OCI-LY1 (cell line): ENCODE measurements at regions not wholly inside any gene's neighbourhood (a gene's known extent, or its start where the extent isn't known, plus 50 kb on each side); places are given as distances from the start of the nearest gene placed in this dataset.
"Not testable (repeated sequence)": the region's sequence is repeated elsewhere in the genome, so short reads cannot be mapped to it uniquely, and the experiment has no call there.

ENCODE experiments used
- H2AFZ ChIP-seq: fragments of 200-600 bp; sonication (generic), shearing (Covaris generic); 2 replicates; pipeline ENCODE4 v1.6.0; 2014; ENCODE audit warnings: antibody characterized with exemption, mild to moderate bottlenecking, low read length
- H3F3A ChIP-seq: fragments of 200-600 bp; sonication (generic), shearing (Covaris generic); 2 replicates; pipeline ENCODE4 v1.6.0; 2014; ENCODE audit warnings: mild to moderate bottlenecking, antibody characterized with exemption, low read length, moderate library complexity; ENCODE audit not compliant: insufficient read depth
- H3K27ac ChIP-seq: fragments of 200-600 bp; sonication (generic); 2 replicates; pipeline ENCODE4 v1.5.1; 2014; ENCODE audit warnings: low read length, mixed run types, mild to moderate bottlenecking, low read depth; ENCODE audit not compliant: poor library complexity, severe bottlenecking
- H3K27me3 ChIP-seq: fragments of 200-600 bp; sonication (generic); 2 replicates; pipeline ENCODE4 v1.6.0; 2014; ENCODE audit warnings: antibody characterized with exemption, mild to moderate bottlenecking, low read length, moderate library complexity; ENCODE audit not compliant: insufficient read depth
- H3K36me3 ChIP-seq: fragments of 200-600 bp; sonication (generic); 2 replicates; pipeline ENCODE4 v1.6.1; 2014; ENCODE audit warnings: mild to moderate bottlenecking, antibody characterized with exemption, low read length, moderate library complexity, mixed read lengths; ENCODE audit not compliant: insufficient read depth
- H3K4me1 ChIP-seq: fragments of 200-600 bp; sonication (generic); 2 replicates; pipeline ENCODE4 v1.5.1; 2014; ENCODE audit warnings: mild to moderate bottlenecking, low read length, moderate library complexity; ENCODE audit not compliant: insufficient read depth, severe bottlenecking
- H3K4me2 ChIP-seq: fragments of 200-600 bp; sonication (generic), shearing (Covaris generic); 2 replicates; pipeline ENCODE4 v1.6.1; 2014; ENCODE audit warnings: low read length
- H3K4me3 ChIP-seq: fragments of 200-600 bp; sonication (generic); 2 replicates; pipeline ENCODE4 v1.5.1; 2014; ENCODE audit warnings: low read length, low read depth, mild to moderate bottlenecking, mixed read lengths; ENCODE audit not compliant: poor library complexity, severe bottlenecking
- H3K79me2 ChIP-seq: fragments of 200-600 bp; shearing (Covaris generic); 2 replicates; pipeline ENCODE4 v1.6.1; 2016; ENCODE audit warnings: mixed run types, low read length, mixed read lengths; ENCODE audit not compliant: insufficient read depth
- H3K9ac ChIP-seq: fragments of 200-600 bp; sonication (generic), shearing (Covaris generic); 2 replicates; pipeline ENCODE4 v1.6.1; 2014; ENCODE audit warnings: mild to moderate bottlenecking, low read length, mixed read lengths
- H3K9me2 ChIP-seq: fragments of 200-600 bp; sonication (generic), shearing (Covaris generic); 2 replicates; pipeline ENCODE4 v1.6.1; 2014; ENCODE audit warnings: low read depth, mild to moderate bottlenecking, low read length, mixed read lengths
- H3K9me3 ChIP-seq: fragments of 200-600 bp; shearing (Covaris generic); 2 replicates; pipeline ENCODE4 v1.6.1; 2014; ENCODE audit warnings: low read length, mixed read lengths
- H4K20me1 ChIP-seq: fragments of 200-600 bp; sonication (generic), shearing (Covaris generic); 2 replicates; pipeline ENCODE4 v1.6.0; 2016; ENCODE audit warnings: mild to moderate bottlenecking, low read length; ENCODE audit not compliant: insufficient read depth
- EZH2 ChIP-seq: fragments of 200-600 bp; sonication (generic), shearing (Covaris generic); IDR thresholded peaks from 2 replicates; pipeline ENCODE4 v1.8.0; 2017; ENCODE audit warnings: borderline replicate concordance, mixed run types, mild to moderate bottlenecking, antibody characterized with exemption, low read length, moderate library complexity, mixed read lengths
- TF ChIP-seq, protein P1 (sequence below): fragments of 200-600 bp; sonication (generic), shearing (Covaris generic); IDR thresholded peaks from 2 replicates; pipeline ENCODE4 v1.5.1; 2017; ENCODE audit warnings: mild to moderate bottlenecking, antibody characterized with exemption, low read length, moderate library complexity, mixed read lengths

DNA sequence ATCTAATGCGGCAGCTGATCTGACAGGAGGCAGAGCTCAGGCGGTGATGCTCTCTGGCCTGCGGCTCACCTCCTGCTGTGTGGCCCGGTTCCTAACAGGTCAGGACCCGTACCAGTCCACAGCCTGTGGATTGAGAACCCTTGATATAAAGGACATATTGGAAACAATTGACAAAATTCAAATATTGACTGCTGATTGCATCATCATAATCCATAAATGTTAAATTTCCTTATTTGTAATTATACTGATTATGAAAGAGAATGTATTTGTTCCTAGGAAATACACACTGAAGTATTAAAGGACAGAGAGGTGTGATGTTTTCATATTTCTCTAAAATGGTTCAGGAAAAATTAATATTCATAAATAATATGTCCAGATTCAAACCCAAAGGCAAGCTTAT, 63.8 kb upstream of the SRD5A2 start:
- Histone ChIP-seq H3K27me3 (no peaks in the 10 kb centered on the region), H3K27ac (no peak overlapping the region), H3F3A (no peaks in the 10 kb centered on the region), H3K9ac (no peak overlapping the region), H3K9me2 (no peaks in the 10 kb centered on the region), H3K4me3 (no peak overlapping the region), H4K20me1 (no peaks in the 10 kb centered on the region), H3K36me3 (no peaks in the 10 kb centered on the region), H3K4me1 (no peaks in the 10 kb centered on the region), H3K4me2 (no peak overlapping the region), H3K9me3 (no peaks in the 10 kb centered on the region), H2AFZ (no peak overlapping the region), H3K79me2 (no peaks in the 10 kb centered on the region)
- TF ChIP-seq, protein P1, sequence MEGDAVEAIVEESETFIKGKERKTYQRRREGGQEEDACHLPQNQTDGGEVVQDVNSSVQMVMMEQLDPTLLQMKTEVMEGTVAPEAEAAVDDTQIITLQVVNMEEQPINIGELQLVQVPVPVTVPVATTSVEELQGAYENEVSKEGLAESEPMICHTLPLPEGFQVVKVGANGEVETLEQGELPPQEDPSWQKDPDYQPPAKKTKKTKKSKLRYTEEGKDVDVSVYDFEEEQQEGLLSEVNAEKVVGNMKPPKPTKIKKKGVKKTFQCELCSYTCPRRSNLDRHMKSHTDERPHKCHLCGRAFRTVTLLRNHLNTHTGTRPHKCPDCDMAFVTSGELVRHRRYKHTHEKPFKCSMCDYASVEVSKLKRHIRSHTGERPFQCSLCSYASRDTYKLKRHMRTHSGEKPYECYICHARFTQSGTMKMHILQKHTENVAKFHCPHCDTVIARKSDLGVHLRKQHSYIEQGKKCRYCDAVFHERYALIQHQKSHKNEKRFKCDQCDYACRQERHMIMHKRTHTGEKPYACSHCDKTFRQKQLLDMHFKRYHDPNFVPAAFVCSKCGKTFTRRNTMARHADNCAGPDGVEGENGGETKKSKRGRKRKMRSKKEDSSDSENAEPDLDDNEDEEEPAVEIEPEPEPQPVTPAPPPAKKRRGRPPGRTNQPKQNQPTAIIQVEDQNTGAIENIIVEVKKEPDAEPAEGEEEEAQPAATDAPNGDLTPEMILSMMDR, result no peak
- TF ChIP-seq EZH2, result no peak

DNA sequence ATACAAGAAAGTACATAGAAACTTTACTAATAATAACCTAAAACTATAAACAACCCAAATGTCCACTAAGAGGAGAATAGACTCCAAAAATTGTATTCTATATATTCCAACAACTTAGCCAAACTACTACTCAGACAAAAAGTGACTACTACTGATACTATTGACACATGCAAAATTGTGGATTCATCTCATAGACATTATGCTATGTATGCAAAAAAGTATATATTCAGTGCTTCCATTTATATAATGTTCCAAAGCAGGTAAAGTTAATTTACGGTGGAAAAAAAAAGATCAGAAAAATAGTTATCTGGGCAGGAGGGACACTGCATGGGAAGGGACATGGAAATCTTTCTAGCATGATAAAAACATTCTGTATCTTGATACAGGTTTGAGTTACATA, 62.0 kb upstream of the SRD5A2 start:
- Histone ChIP-seq H3K9me3 (no peaks in the 10 kb centered on the region), H3K79me2 (no peaks in the 10 kb centered on the region), H3K4me3 (no peak overlapping the region), H4K20me1 (no peaks in the 10 kb centered on the region), H3F3A (no peaks in the 10 kb centered on the region), H3K36me3 (no peaks in the 10 kb centered on the region), H3K27me3 (no peaks in the 10 kb centered on the region), H2AFZ (no peak overlapping the region), H3K4me2 (no peak overlapping the region), H3K9ac (no peak overlapping the region), H3K4me1 (no peaks in the 10 kb centered on the region), H3K27ac (no peak overlapping the region), H3K9me2 (no peaks in the 10 kb centered on the region)
- TF ChIP-seq, protein P1, result no peak
- no peak for TF ChIP-seq EZH2

DNA sequence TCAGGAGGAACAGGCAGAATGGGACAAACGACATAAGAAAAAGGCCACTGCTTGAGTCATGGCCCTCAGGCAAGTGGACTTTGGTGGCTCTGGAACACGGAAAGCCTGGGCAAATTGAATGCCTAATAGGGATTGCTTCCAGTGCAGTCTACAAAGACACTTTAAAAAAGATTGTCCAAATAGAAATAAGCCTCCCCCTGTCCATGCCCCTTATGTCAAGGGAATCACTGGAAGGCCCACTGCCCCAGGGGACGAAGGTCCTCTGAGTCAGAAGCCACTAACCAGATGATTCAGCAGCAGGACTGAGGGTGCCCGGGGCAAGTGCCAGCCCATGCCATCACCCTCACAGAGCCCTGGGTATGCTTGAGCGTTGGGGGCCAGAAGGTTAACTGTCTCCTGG, 51.5 kb upstream of the SRD5A2 start:
- not testable (repeated sequence) for H4K20me1 ChIP-seq, H3K9me2 ChIP-seq, H3K9ac ChIP-seq, H3K9me3 ChIP-seq, H3K27me3 ChIP-seq, H3K4me2 ChIP-seq, H2AFZ ChIP-seq, H3K27ac ChIP-seq, H3K79me2 ChIP-seq, H3K36me3 ChIP-seq, H3F3A ChIP-seq, H3K4me1 ChIP-seq, H3K4me3 ChIP-seq
